ENCODE measurements at regions not wholly inside any gene's neighbourhood (a gene's known extent, or its start where the extent isn't known, plus 50 kb on each side); places are given as distances from the start of the nearest gene placed in this dataset.

- TF ChIP-seq CTCF (IDR thresholded peaks at IDR 0.05; ENCODE audit: poor library complexity, severe bottlenecking) (no peak), EZH2 (IDR thresholded peaks at IDR 0.05; ENCODE audit: borderline replicate concordance, insufficient read depth, low read length, poor library complexity, severe bottlenecking) (no peak), POLR2AphosphoS5 (IDR thresholded peaks at IDR 0.05) (no peak), TAF1 (IDR thresholded peaks at IDR 0.05; ENCODE audit: low read depth) (no peak), EP300 (conservative IDR thresholded peaks at IDR 0.05; ENCODE audit: poor library complexity, severe bottlenecking) (no peak), SMC3 (conservative IDR thresholded peaks at IDR 0.05; ENCODE audit: poor library complexity) (no peak), REST (IDR thresholded peaks at IDR 0.05; ENCODE audit: borderline replicate concordance) (no peak)
Observed at GRCh38 chr2:200119236-200119635, 163.9 kb downstream of the MAIP1 start.

Measured in neural cell (in vitro differentiated cells).